HEK293T (cell line): ENCODE measurements at regions not wholly inside any gene's neighbourhood (a gene's known extent, or its start where the extent isn't known, plus 50 kb on each side); places are given as distances from the start of the nearest gene placed in this dataset.

Experiments used
- CTCF ChIA-PET: fragments of 350-600 bp; formaldehyde crosslinking; extraction: SDS; loops from one replicate; lab custom pipeline; 2021; ENCODE audit warnings: antibody characterized with exemption, inconsistent platforms; lab: Yijun Ruan, JAX
- POLR2A ChIA-PET: fragments of 350-600 bp; formaldehyde crosslinking; extraction: SDS; loops from one replicate; lab custom pipeline; 2020; ENCODE audit warnings: antibody characterized with exemption, inconsistent platforms; lab: Yijun Ruan, JAX
- DNase-seq: peaks from one replicate; pipeline ENCODE4 v3.0.0; 2012; ENCODE audit warnings: mixed read lengths; ENCODE audit errors: extremely low spot score
- ARNT ChIP-seq: fragments of 450-650 bp; IDR thresholded peaks from 2 replicates; pipeline ENCODE4 v1.6.1; 2017; ENCODE audit warnings: mild to moderate bottlenecking
- BHLHE40 ChIP-seq: fragments of 450-650 bp; IDR thresholded peaks from 2 replicates; pipeline ENCODE4 v1.6.1; 2016; ENCODE audit warnings: mild to moderate bottlenecking, moderate library complexity, borderline replicate concordance
- CTBP1 ChIP-seq: fragments of 450-650 bp; IDR thresholded peaks from 2 replicates; pipeline ENCODE4 v1.6.1; 2016; ENCODE audit warnings: borderline replicate concordance
- ELF4 ChIP-seq: fragments of 450-650 bp; IDR thresholded peaks from 2 replicates; pipeline ENCODE4 v1.6.1; 2017; ENCODE audit warnings: antibody characterized with exemption
- FOXA1 ChIP-seq: fragments of 450-650 bp; IDR thresholded peaks from 2 replicates; pipeline ENCODE4 v1.6.1; 2016; ENCODE audit warnings: mild to moderate bottlenecking
- FOXK2 ChIP-seq: fragments of 450-650 bp; IDR thresholded peaks from 2 replicates; pipeline ENCODE4 v1.6.1; 2016; ENCODE audit warnings: mild to moderate bottlenecking
- FOXM1 ChIP-seq: fragments of 450-650 bp; IDR thresholded peaks from 2 replicates; pipeline ENCODE4 v1.6.1; 2017; ENCODE audit warnings: mild to moderate bottlenecking, borderline replicate concordance
- HDGF ChIP-seq: fragments of 450-650 bp; IDR thresholded peaks from 2 replicates; pipeline ENCODE4 v1.6.1; 2017; ENCODE audit warnings: antibody characterized with exemption, borderline replicate concordance
- L3MBTL2 ChIP-seq: fragments of 450-650 bp; conservative IDR thresholded peaks from 2 replicates; pipeline ENCODE4 v1.6.1; 2016; ENCODE audit warnings: mild to moderate bottlenecking
- LEF1 ChIP-seq: fragments of 450-650 bp; IDR thresholded peaks from 2 replicates; pipeline ENCODE4 v1.6.1; 2017; ENCODE audit warnings: mild to moderate bottlenecking, borderline replicate concordance
- NFRKB ChIP-seq: fragments of 450-650 bp; IDR thresholded peaks from 2 replicates; pipeline ENCODE4 v1.6.1; 2016; ENCODE audit warnings: mild to moderate bottlenecking, moderate library complexity
- SP1 ChIP-seq: fragments of 450-650 bp; IDR thresholded peaks from 2 replicates; pipeline ENCODE4 v1.6.1; 2017
- SUZ12 ChIP-seq: fragments of 450-650 bp; IDR thresholded peaks from 2 replicates; pipeline ENCODE4 v1.6.1; 2016; ENCODE audit warnings: mild to moderate bottlenecking
- TARDBP ChIP-seq: fragments of 450-650 bp; IDR thresholded peaks from 2 replicates; pipeline ENCODE4 v1.6.1; 2016
- ZNF384 ChIP-seq: fragments of 450-650 bp; IDR thresholded peaks from 2 replicates; pipeline ENCODE4 v1.6.1; 2016
- TF ChIP-seq, protein P1 (sequence below): fragments of 450-650 bp; IDR thresholded peaks from 2 replicates; pipeline ENCODE4 v1.6.1; 2016

DNA sequence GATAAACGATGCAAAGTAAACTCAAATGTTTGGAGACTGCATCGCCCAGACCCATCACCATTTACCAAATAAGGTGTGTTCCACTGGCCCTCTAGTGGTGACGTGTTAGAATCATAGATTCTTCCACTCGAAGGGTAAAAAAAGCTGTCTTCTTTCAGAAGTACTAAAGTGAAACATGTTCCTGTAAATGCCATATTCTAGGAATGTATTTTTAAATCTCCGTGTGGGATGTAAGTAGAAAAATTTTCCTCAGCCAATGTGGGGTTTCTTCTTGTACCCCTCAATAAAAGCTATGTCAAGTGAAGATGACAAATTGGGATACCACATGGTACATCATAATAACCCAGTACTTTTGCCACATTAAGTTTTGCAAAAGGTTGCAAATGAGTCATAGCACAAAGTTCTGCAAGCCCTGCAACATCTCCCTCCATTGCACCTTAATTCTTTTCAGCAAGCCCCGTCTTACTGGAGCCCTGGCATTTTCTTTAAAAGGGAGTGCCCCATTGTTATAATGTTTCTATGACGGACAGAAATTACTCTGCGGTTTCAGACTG lies 100.8 kb downstream of the CCER1 start:
- DNase-seq: peak; percentile 33
- TF ChIP-seq BHLHE40 (no peak), ELF4 (no peak), ZNF384 (no peak), NFRKB (no peak), TARDBP (no peak), ARNT (no peak), FOXA1 (no peak), SP1 (no peak), L3MBTL2 (no peak), CTBP1 (no peak), FOXM1 (no peak), HDGF (no peak), LEF1 (no peak), FOXK2 (no peak)
- TF ChIP-seq, protein P1, sequence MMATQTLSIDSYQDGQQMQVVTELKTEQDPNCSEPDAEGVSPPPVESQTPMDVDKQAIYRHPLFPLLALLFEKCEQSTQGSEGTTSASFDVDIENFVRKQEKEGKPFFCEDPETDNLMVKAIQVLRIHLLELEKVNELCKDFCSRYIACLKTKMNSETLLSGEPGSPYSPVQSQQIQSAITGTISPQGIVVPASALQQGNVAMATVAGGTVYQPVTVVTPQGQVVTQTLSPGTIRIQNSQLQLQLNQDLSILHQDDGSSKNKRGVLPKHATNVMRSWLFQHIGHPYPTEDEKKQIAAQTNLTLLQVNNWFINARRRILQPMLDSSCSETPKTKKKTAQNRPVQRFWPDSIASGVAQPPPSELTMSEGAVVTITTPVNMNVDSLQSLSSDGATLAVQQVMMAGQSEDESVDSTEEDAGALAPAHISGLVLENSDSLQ: no peak
- POLR2A ChIA-PET: no interaction called here
- CTCF ChIA-PET: interaction anchor here (0.7 to 1.3 kb wide), 5 partner anchors 9 to 1170 kb away, joined by 3 to 6 read pairs (median 4); no protein-coding TSS in a partner anchor

DNA sequence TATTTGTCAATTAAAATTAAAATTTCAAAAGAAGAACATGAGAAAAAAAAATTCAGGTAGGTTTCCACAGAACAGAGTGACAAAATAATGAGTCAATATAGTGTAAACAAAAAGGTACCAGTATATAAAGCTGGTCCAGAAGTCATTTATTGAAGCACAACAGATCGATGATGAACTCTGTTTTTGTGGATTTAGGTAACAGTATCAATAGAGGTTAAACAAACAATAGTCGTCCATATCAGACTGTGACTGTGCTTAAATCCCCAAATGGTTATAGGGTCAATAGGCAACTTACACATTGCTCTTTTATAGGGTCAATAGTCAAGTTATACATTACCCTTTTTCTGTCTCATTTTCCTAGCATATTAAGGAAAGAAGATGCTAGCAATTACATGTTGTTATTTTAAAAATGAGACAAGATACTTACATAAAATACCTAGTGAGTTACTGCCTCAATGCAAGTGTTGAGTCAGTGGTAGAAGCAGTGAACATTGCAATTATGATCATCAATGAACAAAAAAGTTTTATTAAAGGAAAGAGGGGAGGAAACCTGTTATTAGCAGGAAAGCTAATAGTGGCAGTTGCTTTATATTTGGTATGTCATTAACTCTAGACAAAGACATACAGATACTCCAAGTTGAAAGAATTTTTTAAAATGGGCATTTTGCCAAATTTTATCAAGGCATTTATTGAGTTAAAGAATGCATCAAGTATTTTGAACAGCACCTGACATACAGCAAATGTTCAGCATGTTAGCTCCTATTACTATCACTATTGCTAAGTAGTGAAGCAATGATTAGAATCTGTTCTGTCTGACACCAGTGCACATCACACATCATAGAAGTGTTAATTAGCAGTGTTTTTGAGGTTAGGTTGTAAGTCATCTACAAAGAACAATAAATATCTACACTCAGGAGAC lies 102.9 kb downstream of the CCER1 start:
- TF ChIP-seq ZNF384 (no peak), NFRKB (no peak), LEF1 (no peak), ARNT (no peak), SP1 (no peak), SUZ12 (no peak), FOXM1 (no peak), BHLHE40 (no peak), ELF4 (no peak), FOXA1 (no peak), CTBP1 (no peak), L3MBTL2 (no peak), HDGF (no peak)
- TF ChIP-seq, protein P1: no peak
- ChIA-PET CTCF (no interaction called here), POLR2A (no interaction called here)
- DNase-seq: no peak

DNA sequence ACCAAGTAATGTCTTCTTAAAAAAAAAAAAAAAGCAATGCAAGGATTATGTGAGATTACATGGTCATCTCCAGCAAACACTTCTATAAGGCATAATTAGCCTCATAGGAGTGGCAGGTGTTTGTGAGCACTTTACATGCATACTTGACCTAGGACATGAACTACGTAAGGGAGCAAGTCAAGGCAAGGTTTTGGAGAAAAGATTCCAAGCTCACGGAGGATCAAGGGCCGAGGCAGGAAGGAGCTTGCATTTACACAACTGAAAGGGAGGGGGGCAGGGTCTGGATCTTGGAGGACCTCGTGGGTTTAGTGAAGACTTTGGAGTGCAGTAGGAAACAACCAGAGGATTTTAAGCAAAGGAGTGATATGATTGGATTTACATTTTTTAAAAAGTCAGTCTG lies 112.5 kb downstream of the CCER1 start:
- POLR2A ChIA-PET: no interaction called here
- TF ChIP-seq L3MBTL2 (no peak), TARDBP (no peak), LEF1 (no peak), ELF4 (no peak), SUZ12 (no peak), CTBP1 (no peak), FOXM1 (no peak), ARNT (no peak), HDGF (no peak), ZNF384 (no peak)
- TF ChIP-seq, protein P1: no peak
- DNase-seq: no peak
- CTCF ChIA-PET: interaction anchor here (1.1 kb wide), 1 partner anchor 12 kb away, joined by 6 read pairs; no protein-coding TSS in a partner anchor

DNA sequence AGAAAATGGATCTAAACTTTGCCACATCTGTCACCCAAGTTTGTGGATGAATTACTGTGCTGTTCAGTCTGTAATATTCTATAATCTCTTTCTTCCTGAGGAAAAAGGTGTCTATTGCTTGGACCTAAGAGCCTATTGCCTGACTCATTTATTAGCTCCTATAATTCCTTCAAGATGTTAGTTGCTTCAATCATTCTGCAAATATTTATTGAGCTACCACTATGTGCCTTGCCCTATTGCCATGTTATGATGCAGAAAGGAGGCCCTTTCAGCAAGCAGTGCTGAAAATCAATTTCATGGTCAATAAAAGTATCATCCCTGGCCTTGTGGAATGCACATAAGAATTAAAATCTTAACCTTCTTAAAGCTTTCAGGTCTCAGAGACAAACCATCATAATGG lies 113.6 kb downstream of the CCER1 start:
- no peak for DNase-seq
- CTCF ChIA-PET: interaction anchor here (1.5 kb wide), 1 partner anchor 13 kb away, joined by 3 read pairs; no protein-coding TSS in a partner anchor
- TF ChIP-seq SUZ12 (no peak), HDGF (no peak), LEF1 (no peak), ARNT (no peak), TARDBP (no peak), L3MBTL2 (no peak), NFRKB (no peak), FOXM1 (no peak), CTBP1 (no peak), FOXA1 (no peak), FOXK2 (no peak), ZNF384 (no peak), ELF4 (no peak), BHLHE40 (no peak), SP1 (no peak)
- TF ChIP-seq, protein P1: no peak
- POLR2A ChIA-PET: no interaction called here

DNA sequence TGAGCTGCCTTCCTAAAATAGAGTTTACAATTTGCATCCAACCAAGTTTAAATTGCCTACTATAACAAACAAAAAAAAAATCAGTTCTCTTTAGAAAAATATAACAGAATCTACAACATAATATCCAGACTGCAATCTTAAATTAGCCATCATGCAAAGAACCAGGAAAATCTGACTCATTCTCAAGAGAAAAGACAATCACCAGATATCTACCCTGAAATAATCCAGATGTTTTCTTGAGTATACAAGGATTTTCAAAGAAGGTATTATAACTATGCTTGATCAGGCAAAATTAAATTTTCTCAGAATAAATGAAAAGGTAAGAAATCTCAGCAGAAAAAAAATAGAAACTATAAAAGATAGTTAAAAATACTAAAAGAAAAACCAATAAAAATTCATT lies 115.6 kb downstream of the CCER1 start:
- TF ChIP-seq ARNT: no peak
- no peak for TF ChIP-seq SP1
- no peak for TF ChIP-seq HDGF
- TF ChIP-seq FOXM1: no peak
- no peak for TF ChIP-seq FOXA1
- TF ChIP-seq SUZ12: no peak
- TF ChIP-seq, protein P1: no peak
- TF ChIP-seq TARDBP: no peak
- no peak for TF ChIP-seq ZNF384
- TF ChIP-seq ELF4: no peak
- TF ChIP-seq BHLHE40: no peak
- no peak for TF ChIP-seq L3MBTL2
- CTCF ChIA-PET: no interaction called here
- POLR2A ChIA-PET: no interaction called here
- no peak for DNase-seq
